ENCODE measurements at regions not wholly inside any gene's neighbourhood (a gene's known extent, or its start where the extent isn't known, plus 50 kb on each side); places are given as distances from the start of the nearest gene placed in this dataset.

GRCh38 chr4:148530114-148530513, 87.9 kb upstream of the NR3C2 start:
- H3K79me2 ChIP-seq (ENCODE audit: low read length) = no peaks in the 10 kb centered on the region
- intact Hi-C loops (cut with micrococcal nuclease) = no loop called here
- no peaks in the 10 kb centered on the region for H4K20me1 ChIP-seq (ENCODE audit: low read length)
- H3K27ac ChIP-seq (ENCODE audit: low read length) = no peak overlapping the region
- H3K4me1 ChIP-seq (ENCODE audit: insufficient read depth, low read length) = no peaks in the 10 kb centered on the region
- H3K9me3 ChIP-seq (ENCODE audit: low read length) = no peaks in the 10 kb centered on the region
- ChIA-PET CTCF (no interaction called here), POLR2A (ENCODE audit: unreplicated experiment) (no interaction called here)
- H3F3A ChIP-seq (ENCODE audit: low read length, unreplicated experiment) = no peaks in the 10 kb centered on the region
- H3K36me3 ChIP-seq (ENCODE audit: low read depth, low read length) = no peaks in the 10 kb centered on the region
- no peak overlapping the region for H3K9ac ChIP-seq (ENCODE audit: low read length)
- H3K9me2 ChIP-seq (replicated peaks; ENCODE audit: low read length) = no peaks in the 10 kb centered on the region
- ATAC-seq (no peak), DNase-seq (no peak)
- no peak overlapping the region for H3K4me2 ChIP-seq (ENCODE audit: low read length)
- H3K4me3 ChIP-seq (ENCODE audit: low read length) = no peak overlapping the region
- no peak overlapping the region for H2AFZ ChIP-seq (ENCODE audit: low read length)
- TF ChIP-seq EZH2phosphoT487 (IDR thresholded peaks at IDR 0.05; ENCODE audit: borderline replicate concordance, low read length) (no peak), EZH2 (IDR thresholded peaks at IDR 0.05; ENCODE audit: low read length, unreplicated experiment) (no peak), CTCF (conservative IDR thresholded peaks at IDR 0.05; ENCODE audit: low read depth, low read length) (no peak)
- no peaks in the 10 kb centered on the region for H3K27me3 ChIP-seq (ENCODE audit: low read length)
- BruUV-seq (replicated peaks) = no TSS peak

GRCh38 chr4:148527571-148527970, 85.4 kb upstream of the NR3C2 start:
- DNase-seq (no peak), ATAC-seq (no peak)
- ChIA-PET POLR2A (ENCODE audit: unreplicated experiment) (no interaction called here), CTCF (no interaction called here)
- Histone ChIP-seq H2AFZ (ENCODE audit: low read length) (no peak overlapping the region), H4K20me1 (ENCODE audit: low read length) (no peaks in the 10 kb centered on the region), H3K4me3 (ENCODE audit: low read length) (no peak overlapping the region), H3K79me2 (ENCODE audit: low read length) (no peaks in the 10 kb centered on the region), H3K4me2 (ENCODE audit: low read length) (no peak overlapping the region), H3K4me1 (ENCODE audit: insufficient read depth, low read length) (no peaks in the 10 kb centered on the region), H3K9me3 (ENCODE audit: low read length) (no peaks in the 10 kb centered on the region), H3K36me3 (ENCODE audit: low read depth, low read length) (no peaks in the 10 kb centered on the region), H3F3A (ENCODE audit: low read length, unreplicated experiment) (no peaks in the 10 kb centered on the region), H3K27me3 (ENCODE audit: low read length) (no peaks in the 10 kb centered on the region), H3K27ac (ENCODE audit: low read length) (no peak overlapping the region), H3K9ac (ENCODE audit: low read length) (no peak overlapping the region), H3K9me2 (replicated peaks; ENCODE audit: low read length) (no peaks in the 10 kb centered on the region)
- TF ChIP-seq CTCF (conservative IDR thresholded peaks at IDR 0.05; ENCODE audit: low read depth, low read length) = no peak
- no peak for TF ChIP-seq EZH2 (IDR thresholded peaks at IDR 0.05; ENCODE audit: low read length, unreplicated experiment)
- TF ChIP-seq EZH2phosphoT487 (IDR thresholded peaks at IDR 0.05; ENCODE audit: borderline replicate concordance, low read length) = no peak
- BruUV-seq (replicated peaks) = no TSS peak
- intact Hi-C loops (cut with micrococcal nuclease) = no loop called here

- Histone ChIP-seq H4K20me1 (ENCODE audit: low read length) (no peaks in the 10 kb centered on the region), H3K36me3 (ENCODE audit: low read depth, low read length) (no peaks in the 10 kb centered on the region), H3F3A (ENCODE audit: low read length, unreplicated experiment) (no peaks in the 10 kb centered on the region), H3K4me1 (ENCODE audit: insufficient read depth, low read length) (no peaks in the 10 kb centered on the region), H3K4me3 (ENCODE audit: low read length) (no peak overlapping the region), H3K9ac (ENCODE audit: low read length) (no peak overlapping the region), H3K9me2 (replicated peaks; ENCODE audit: low read length) (no peaks in the 10 kb centered on the region), H3K79me2 (ENCODE audit: low read length) (no peaks in the 10 kb centered on the region), H3K4me2 (ENCODE audit: low read length) (no peak overlapping the region), H2AFZ (ENCODE audit: low read length) (no peak overlapping the region), H3K27ac (ENCODE audit: low read length) (no peak overlapping the region), H3K9me3 (ENCODE audit: low read length) (no peaks in the 10 kb centered on the region), H3K27me3 (ENCODE audit: low read length) (no peaks in the 10 kb centered on the region)
- CTCF ChIA-PET = no interaction called here
- ATAC-seq = no peak
- BruUV-seq (replicated peaks) = no TSS peak
- POLR2A ChIA-PET (ENCODE audit: unreplicated experiment) = no interaction called here
- intact Hi-C loops (cut with micrococcal nuclease) = no loop called here
- TF ChIP-seq EZH2phosphoT487 (IDR thresholded peaks at IDR 0.05; ENCODE audit: borderline replicate concordance, low read length) (no peak), CTCF (conservative IDR thresholded peaks at IDR 0.05; ENCODE audit: low read depth, low read length) (no peak), EZH2 (IDR thresholded peaks at IDR 0.05; ENCODE audit: low read length, unreplicated experiment) (no peak)
- DNase-seq = no peak
Observed at GRCh38 chr4:148522995-148523394, 80.8 kb upstream of the NR3C2 start.

Measured in PC-3 (cell line).